ENCODE measurements at regions not wholly inside any gene's neighbourhood (a gene's known extent, or its start where the extent isn't known, plus 50 kb on each side); places are given as distances from the start of the nearest gene placed in this dataset.

GRCh38 chr3:66753670-66754069, 244.4 kb upstream of the KBTBD8 start:
- DNase-seq, result no peak

GRCh38 chr3:66754613-66755012, 243.5 kb upstream of the KBTBD8 start:
- no peak for DNase-seq

- no peak for DNase-seq
Measured at GRCh38 chr3:66755924-66756323, 242.2 kb upstream of the KBTBD8 start.

GRCh38 chr3:66756468-66757036, 241.6 kb upstream of the KBTBD8 start:
- no peak for DNase-seq

- no peak for DNase-seq
Measured at GRCh38 chr3:66761093-66761780, 236.9 kb upstream of the KBTBD8 start.

GRCh38 chr3:66762916-66763693, 235.0 kb upstream of the KBTBD8 start:
- DNase-seq, result no peak

- DNase-seq, result no peak
Measured at GRCh38 chr3:66778107-66778506, 220.0 kb upstream of the KBTBD8 start.

GRCh38 chr3:66778777-66779176, 219.3 kb upstream of the KBTBD8 start:
- no peak for DNase-seq

- no peak for DNase-seq
Measured at GRCh38 chr3:66785191-66785909, 212.8 kb upstream of the KBTBD8 start.

GRCh38 chr3:66789580-66790237, 208.4 kb upstream of the KBTBD8 start:
- no peak for DNase-seq

- DNase-seq, result no peak
Measured at GRCh38 chr3:66792086-66792485, 206.0 kb upstream of the KBTBD8 start.

GRCh38 chr3:66795365-66795764, 202.7 kb upstream of the KBTBD8 start:
- DNase-seq, result no peak

- no peak for DNase-seq
Measured at GRCh38 chr3:66796343-66796742, 201.8 kb upstream of the KBTBD8 start.

- no peak for DNase-seq
Measured at GRCh38 chr3:66797889-66798560, 200.1 kb upstream of the KBTBD8 start.

GRCh38 chr3:66800941-66801545, 197.1 kb upstream of the KBTBD8 start:
- no peak for DNase-seq

- DNase-seq, result no peak
Measured at GRCh38 chr3:66803206-66803605, 194.9 kb upstream of the KBTBD8 start.

GRCh38 chr3:66803721-66804695, 194.1 kb upstream of the KBTBD8 start:
- no peak for DNase-seq

GRCh38 chr3:66808891-66809594, 189.1 kb upstream of the KBTBD8 start:
- DNase-seq, result no peak

- DNase-seq, result no peak
Measured at GRCh38 chr3:66809595-66809958, 188.5 kb upstream of the KBTBD8 start.

- DNase-seq, result no peak
Measured at GRCh38 chr3:66812136-66812535, 186.0 kb upstream of the KBTBD8 start.

Measured in inflammatory macrophage treated with lipopolysaccharide for 4 hours (primary cell).